Loucy (cell line): ENCODE measurements at regions not wholly inside any gene's neighbourhood (a gene's known extent, or its start where the extent isn't known, plus 50 kb on each side); places are given as distances from the start of the nearest gene placed in this dataset.

Source experiments
- EZH2phosphoT487 ChIP-seq: fragments of 200-600 bp; IDR thresholded peaks from 2 replicates; pipeline ENCODE4 v1.6.1; 2018; ENCODE audit warnings: antibody characterized with exemption, mild to moderate bottlenecking, moderate library complexity, borderline replicate concordance
- TF ChIP-seq, protein P1 (sequence below): fragments of 200-600 bp; sonication (generic); conservative IDR thresholded peaks from 2 replicates; pipeline ENCODE4 v1.5.1; 2014; ENCODE audit warnings: mild to moderate bottlenecking, antibody characterized with exemption, low read length

DNA sequence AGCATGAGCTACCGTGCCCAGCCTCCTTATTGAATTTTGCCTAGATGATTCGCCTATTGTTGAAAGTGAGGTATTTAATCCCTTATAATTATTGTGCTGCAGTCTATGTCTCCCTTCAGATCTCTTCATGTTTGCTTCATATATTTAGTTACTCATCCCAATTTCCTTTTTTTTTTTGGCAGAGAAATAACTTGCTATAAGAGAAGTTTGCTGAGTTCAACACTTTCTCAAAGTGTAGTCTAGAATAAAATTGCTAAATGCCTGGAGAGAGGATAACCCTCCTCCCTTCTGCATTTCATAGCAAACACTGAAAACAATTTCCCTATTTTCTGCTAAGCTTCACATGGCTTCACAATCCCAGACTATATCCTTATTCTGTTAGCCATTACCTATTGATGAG is 136.6 kb upstream of the CD180 start:
- TF ChIP-seq, protein P1, sequence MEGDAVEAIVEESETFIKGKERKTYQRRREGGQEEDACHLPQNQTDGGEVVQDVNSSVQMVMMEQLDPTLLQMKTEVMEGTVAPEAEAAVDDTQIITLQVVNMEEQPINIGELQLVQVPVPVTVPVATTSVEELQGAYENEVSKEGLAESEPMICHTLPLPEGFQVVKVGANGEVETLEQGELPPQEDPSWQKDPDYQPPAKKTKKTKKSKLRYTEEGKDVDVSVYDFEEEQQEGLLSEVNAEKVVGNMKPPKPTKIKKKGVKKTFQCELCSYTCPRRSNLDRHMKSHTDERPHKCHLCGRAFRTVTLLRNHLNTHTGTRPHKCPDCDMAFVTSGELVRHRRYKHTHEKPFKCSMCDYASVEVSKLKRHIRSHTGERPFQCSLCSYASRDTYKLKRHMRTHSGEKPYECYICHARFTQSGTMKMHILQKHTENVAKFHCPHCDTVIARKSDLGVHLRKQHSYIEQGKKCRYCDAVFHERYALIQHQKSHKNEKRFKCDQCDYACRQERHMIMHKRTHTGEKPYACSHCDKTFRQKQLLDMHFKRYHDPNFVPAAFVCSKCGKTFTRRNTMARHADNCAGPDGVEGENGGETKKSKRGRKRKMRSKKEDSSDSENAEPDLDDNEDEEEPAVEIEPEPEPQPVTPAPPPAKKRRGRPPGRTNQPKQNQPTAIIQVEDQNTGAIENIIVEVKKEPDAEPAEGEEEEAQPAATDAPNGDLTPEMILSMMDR = no peak
- no peak for TF ChIP-seq EZH2phosphoT487
